Panc1 (cell line): ENCODE measurements at regions not wholly inside any gene's neighbourhood (a gene's known extent, or its start where the extent isn't known, plus 50 kb on each side); places are given as distances from the start of the nearest gene placed in this dataset.

Source experiments
- ATAC-seq: fragments of 200-7000 bp; cut with Tn5 transposase; 2 replicates; pipeline ENCODE4 v1.9.1; 2020; ENCODE audit warnings: mild to moderate bottlenecking, moderate library complexity
- BruUV-seq: library from RNA; stranded (reverse); fragments of 400-500 nt; replicated peaks from 2 replicates; lab custom pipeline; 2021; lab: Mats Ljungman, UMichigan
- CTCF ChIA-PET: fragments of 300-600 bp; sonication (Branson Sonifier 250); formaldehyde crosslinking; loops from one replicate; lab custom pipeline; 2022; ENCODE audit warnings: antibody characterized with exemption; lab: Charles Lee
- POLR2A ChIA-PET: fragments of 300-600 bp; sonication (Branson Sonifier 250); formaldehyde crosslinking; loops from one replicate; lab custom pipeline; 2022; ENCODE audit warnings: antibody characterized with exemption; lab: Charles Lee
- DNase-seq: peaks from one replicate; pipeline ENCODE4 v3.0.0-alpha.2; 2010; ENCODE audit warnings: low read depth, low spot score
- H3K27ac ChIP-seq: 2 replicates; pipeline ENCODE4 v1.5.1; 2011; ENCODE audit warnings: mild to moderate bottlenecking, low read length, inconsistent platforms
- H3K27me3 ChIP-seq: fragments of 200-500 bp; sonication (Bioruptor generic); 2 replicates; pipeline ENCODE4 v1.6.0; 2014; ENCODE audit warnings: low read length, inconsistent platforms; ENCODE audit not compliant: control insufficient read depth, insufficient read depth
- H3K36me3 ChIP-seq: fragments of 200-500 bp; sonication (Bioruptor generic); 2 replicates; pipeline ENCODE4 v1.5.1; 2014; ENCODE audit warnings: inconsistent platforms, mild to moderate bottlenecking, low read length, moderate library complexity; ENCODE audit not compliant: control insufficient read depth, insufficient read depth
- H3K4me1 ChIP-seq: 2 replicates; pipeline ENCODE4 v1.5.1; 2011; ENCODE audit warnings: inconsistent platforms, mild to moderate bottlenecking, low read length, moderate library complexity; ENCODE audit not compliant: control insufficient read depth, insufficient read depth
- H3K4me3 ChIP-seq, 2 experiments: 2 replicates each; pipeline ENCODE4 v1.5.1; 2011 to 2012; ENCODE audit warnings: low read depth in 2 of 2, low read length in 2 of 2, mild to moderate bottlenecking in 2 of 2, inconsistent platforms in 1 of 2, moderate library complexity in 1 of 2
- H3K9me3 ChIP-seq: fragments of 200-500 bp; sonication (Bioruptor generic); 2 replicates; pipeline ENCODE4 v1.5.1; 2014; ENCODE audit warnings: low read depth, mild to moderate bottlenecking, inconsistent platforms, low read length, moderate library complexity; ENCODE audit not compliant: control insufficient read depth, insufficient read depth
- CTCF ChIP-seq: fragments of 450-650 bp; IDR thresholded peaks from 2 replicates; pipeline ENCODE4 v1.5.1; 2017; ENCODE audit warnings: mild to moderate bottlenecking
- POLR2AphosphoS5 ChIP-seq: IDR thresholded peaks from 2 replicates; pipeline ENCODE4 v1.6.1; 2012; ENCODE audit warnings: mild to moderate bottlenecking, low read depth, low read length, moderate library complexity
- REST ChIP-seq, 2 experiments: IDR thresholded peaks; 2 replicates each; pipeline ENCODE4 v1.6.1; 2011 to 2012; ENCODE audit warnings: low read depth in 2 of 2, control low read depth in 1 of 2, low read length in 1 of 2, mild to moderate bottlenecking in 1 of 2, moderate library complexity in 1 of 2; ENCODE audit not compliant: insufficient read depth in 1 of 2
- SIN3A ChIP-seq: IDR thresholded peaks from 2 replicates; pipeline ENCODE4 v1.6.1; 2012; ENCODE audit warnings: low read depth, mild to moderate bottlenecking, low read length, moderate library complexity, borderline replicate concordance; ENCODE audit not compliant: insufficient read depth
- TCF7L2 ChIP-seq: IDR thresholded peaks from 2 replicates; pipeline ENCODE4 v1.6.1; 2011; ENCODE audit warnings: mild to moderate bottlenecking, low read depth, low read length, inconsistent platforms
- in situ Hi-C: cut with HindIII; loops from 2 replicates; pipeline ENCODE4 v1.10.0; 2016; ENCODE audit warnings: low sequenced_read_pairs, low pct_unique_long_range_greater_than_20kb
- intact Hi-C: fragments of 100-400 bp; cut with micrococcal nuclease; formaldehyde crosslinking; loops from one replicate; pipeline ENCODE4 v1.10.0; 2022; ENCODE audit not compliant: unreplicated experiment

- ATAC-seq: no peak
- in situ Hi-C loops (no loop called here), intact Hi-C loops (no loop called here)
- Histone ChIP-seq H3K9me3 (no peaks in the 10 kb centered on the region), H3K4me3 (no peak overlapping the region), H3K4me1 (no peaks in the 10 kb centered on the region), H3K27me3 (no peaks in the 10 kb centered on the region), H3K27ac (no peak overlapping the region), H3K36me3 (no peaks in the 10 kb centered on the region)
- ChIA-PET POLR2A (no interaction called here), CTCF (no interaction called here)
- BruUV-seq: no TSS peak
- no peak for DNase-seq
- no peak for TF ChIP-seq REST (IDR thresholded peaks at IDR 0.05; ENCODE audit: insufficient read depth in 1 of 2, low read depth in 2 of 2, low read length in 1 of 2)
These were observed 395.0 kb downstream of the MLLT3 start for GRCh38 chr9:20227166-20227874.

GRCh38 chr9:20226345-20226744 lies 396.0 kb downstream of the MLLT3 start:
- in situ Hi-C loops (no loop called here), intact Hi-C loops (no loop called here)
- H3K36me3 ChIP-seq: no peaks in the 10 kb centered on the region
- CTCF ChIA-PET: no interaction called here
- no peak overlapping the region for H3K27ac ChIP-seq
- no TSS peak for BruUV-seq
- POLR2A ChIA-PET: no interaction called here
- no peak for TF ChIP-seq SIN3A
- TF ChIP-seq CTCF: no peak
- no peak for TF ChIP-seq POLR2AphosphoS5
- TF ChIP-seq TCF7L2: no peak
- TF ChIP-seq REST (IDR thresholded peaks at IDR 0.05; ENCODE audit: insufficient read depth in 1 of 2, low read depth in 2 of 2, low read length in 1 of 2): no peak
- DNase-seq (no peak), ATAC-seq (no peak)
- H3K9me3 ChIP-seq: no peaks in the 10 kb centered on the region
- H3K4me3 ChIP-seq: no peak overlapping the region
- no peaks in the 10 kb centered on the region for H3K27me3 ChIP-seq
- no peaks in the 10 kb centered on the region for H3K4me1 ChIP-seq
